Activated naive CD8-positive, alpha-beta T cell treated with anti-CD3 and anti-CD28 coated beads, Interleukin-2, amount 50 U/mL, for 24 hours (primary cell): ENCODE measurements at regions not wholly inside any gene's neighbourhood (a gene's known extent, or its start where the extent isn't known, plus 50 kb on each side); places are given as distances from the start of the nearest gene placed in this dataset.

Experiments used
- ATAC-seq: fragments of 150-1000 bp; cut with Tn5 transposase; one replicate; pipeline ENCODE4 v1.10.0; 2021
- DNase-seq: peaks from one replicate; pipeline ENCODE4 v3.0.0; 2021
- H3K27ac Mint-ChIP-seq: one replicate; pipeline ENCODE4 v1.8.0; 2021; ENCODE audit warnings: mild to moderate bottlenecking, mixed read lengths
- H3K27me3 Mint-ChIP-seq: one replicate; pipeline ENCODE4 v1.8.0; 2021; ENCODE audit warnings: mixed read lengths
- H3K36me3 Mint-ChIP-seq: one replicate; pipeline ENCODE4 v1.8.0; 2021; ENCODE audit warnings: low read depth, mixed read lengths
- H3K4me1 Mint-ChIP-seq: one replicate; pipeline ENCODE4 v1.8.0; 2021; ENCODE audit warnings: mixed read lengths
- H3K4me3 Mint-ChIP-seq: one replicate; pipeline ENCODE4 v1.8.0; 2021; ENCODE audit warnings: mild to moderate bottlenecking, moderate library complexity, mixed read lengths
- H3K9me3 Mint-ChIP-seq: one replicate; pipeline ENCODE4 v1.8.0; 2021; ENCODE audit warnings: mixed read lengths

GRCh38 chr20:60838297-60838696, 413.8 kb upstream of the CDH4 start:
- H3K4me1 Mint-ChIP-seq: no peaks in the 10 kb centered on the region
- H3K9me3 Mint-ChIP-seq: peaks cover 4% of the 10 kb centered on the region
- ATAC-seq (no peak), DNase-seq (no peak)
- no peak overlapping the region for H3K4me3 Mint-ChIP-seq
- no peaks in the 10 kb centered on the region for H3K36me3 Mint-ChIP-seq
- H3K27me3 Mint-ChIP-seq: peaks cover 6% of the 10 kb centered on the region
- H3K27ac Mint-ChIP-seq: no peak overlapping the region

- Mint-ChIP-seq H3K27ac (no peak overlapping the region), H3K9me3 (peaks cover 4% of the 10 kb centered on the region), H3K36me3 (no peaks in the 10 kb centered on the region), H3K4me3 (no peak overlapping the region), H3K4me1 (no peaks in the 10 kb centered on the region), H3K27me3 (peaks cover 4% of the 10 kb centered on the region)
- no peak for DNase-seq
- ATAC-seq: no peak
These were observed 411.1 kb upstream of the CDH4 start for GRCh38 chr20:60840971-60841370.

- ATAC-seq (no peak), DNase-seq (no peak)
- H3K27ac Mint-ChIP-seq: no peak overlapping the region
- H3K27me3 Mint-ChIP-seq: peaks cover 4% of the 10 kb centered on the region
- H3K4me1 Mint-ChIP-seq: no peaks in the 10 kb centered on the region
- no peak overlapping the region for H3K4me3 Mint-ChIP-seq
- H3K36me3 Mint-ChIP-seq: no peaks in the 10 kb centered on the region
- peaks cover 4% of the 10 kb centered on the region for H3K9me3 Mint-ChIP-seq
These were observed 406.9 kb upstream of the CDH4 start for GRCh38 chr20:60845146-60845545.

- Mint-ChIP-seq H3K4me1 (no peaks in the 10 kb centered on the region), H3K36me3 (no peaks in the 10 kb centered on the region), H3K4me3 (no peak overlapping the region), H3K27ac (no peak overlapping the region), H3K9me3 (peaks cover 10% of the 10 kb centered on the region), H3K27me3 (no peaks in the 10 kb centered on the region)
- DNase-seq: no peak
- no peak for ATAC-seq
These were observed 400.0 kb upstream of the CDH4 start for GRCh38 chr20:60851826-60852704.

- Mint-ChIP-seq H3K27ac (no peak overlapping the region), H3K36me3 (no peaks in the 10 kb centered on the region), H3K4me3 (no peak overlapping the region), H3K4me1 (peaks cover 5% of the 10 kb centered on the region), H3K9me3 (peaks cover 10% of the 10 kb centered on the region), H3K27me3 (no peaks in the 10 kb centered on the region)
- ATAC-seq (no peak), DNase-seq (no peak)
These were observed 394.4 kb upstream of the CDH4 start for GRCh38 chr20:60857708-60858107.

GRCh38 chr20:60862601-60863000, 389.5 kb upstream of the CDH4 start:
- no peak for ATAC-seq
- H3K4me1 Mint-ChIP-seq: peaks cover 2% of the 10 kb centered on the region
- H3K27ac Mint-ChIP-seq: no peak overlapping the region
- no peaks in the 10 kb centered on the region for H3K36me3 Mint-ChIP-seq
- no peaks in the 10 kb centered on the region for H3K27me3 Mint-ChIP-seq
- no peak overlapping the region for H3K4me3 Mint-ChIP-seq
- DNase-seq: no peak
- peaks cover 3% of the 10 kb centered on the region for H3K9me3 Mint-ChIP-seq

GRCh38 chr20:60863548-60863947, 388.5 kb upstream of the CDH4 start:
- no peak overlapping the region for H3K27ac Mint-ChIP-seq
- H3K4me3 Mint-ChIP-seq: no peak overlapping the region
- H3K27me3 Mint-ChIP-seq: no peaks in the 10 kb centered on the region
- ATAC-seq: no peak
- no peaks in the 10 kb centered on the region for H3K36me3 Mint-ChIP-seq
- no peaks in the 10 kb centered on the region for H3K4me1 Mint-ChIP-seq
- H3K9me3 Mint-ChIP-seq: no peaks in the 10 kb centered on the region
- no peak for DNase-seq

GRCh38 chr20:60867589-60867988, 384.5 kb upstream of the CDH4 start:
- H3K4me3 Mint-ChIP-seq: no peak overlapping the region
- DNase-seq (no peak), ATAC-seq (no peak)
- H3K4me1 Mint-ChIP-seq: no peaks in the 10 kb centered on the region
- H3K27me3 Mint-ChIP-seq: no peaks in the 10 kb centered on the region
- H3K9me3 Mint-ChIP-seq: no peaks in the 10 kb centered on the region
- H3K27ac Mint-ChIP-seq: no peak overlapping the region
- no peaks in the 10 kb centered on the region for H3K36me3 Mint-ChIP-seq

GRCh38 chr20:60868316-60868891, 383.7 kb upstream of the CDH4 start:
- ATAC-seq: no peak
- Mint-ChIP-seq H3K27ac (no peak overlapping the region), H3K9me3 (no peaks in the 10 kb centered on the region), H3K27me3 (no peaks in the 10 kb centered on the region), H3K36me3 (no peaks in the 10 kb centered on the region), H3K4me3 (no peak overlapping the region), H3K4me1 (no peaks in the 10 kb centered on the region)
- DNase-seq: no peak

GRCh38 chr20:60869087-60869486, 383.0 kb upstream of the CDH4 start:
- H3K9me3 Mint-ChIP-seq: no peaks in the 10 kb centered on the region
- no peak for DNase-seq
- H3K36me3 Mint-ChIP-seq: no peaks in the 10 kb centered on the region
- no peaks in the 10 kb centered on the region for H3K4me1 Mint-ChIP-seq
- no peak overlapping the region for H3K27ac Mint-ChIP-seq
- no peaks in the 10 kb centered on the region for H3K27me3 Mint-ChIP-seq
- no peak for ATAC-seq
- H3K4me3 Mint-ChIP-seq: no peak overlapping the region

- no peak for ATAC-seq
These were observed 382.4 kb upstream of the CDH4 start for GRCh38 chr20:60869625-60870024.

GRCh38 chr20:60870040-60870439, 382.0 kb upstream of the CDH4 start:
- ATAC-seq (no peak), DNase-seq (no peak)
- Mint-ChIP-seq H3K4me1 (no peaks in the 10 kb centered on the region), H3K9me3 (no peaks in the 10 kb centered on the region), H3K36me3 (no peaks in the 10 kb centered on the region), H3K27ac (no peak overlapping the region), H3K27me3 (no peaks in the 10 kb centered on the region), H3K4me3 (no peak overlapping the region)

More at GRCh38 chr20:60869625-60870024, 382.4 kb upstream of the CDH4 start:
- no peaks in the 10 kb centered on the region for H3K4me1 Mint-ChIP-seq
- no peaks in the 10 kb centered on the region for H3K27me3 Mint-ChIP-seq
- H3K9me3 Mint-ChIP-seq: no peaks in the 10 kb centered on the region
- no peak for DNase-seq
- no peak overlapping the region for H3K27ac Mint-ChIP-seq
- H3K4me3 Mint-ChIP-seq: no peak overlapping the region
- no peaks in the 10 kb centered on the region for H3K36me3 Mint-ChIP-seq

- ATAC-seq (no peak), DNase-seq (no peak)
- Mint-ChIP-seq H3K36me3 (no peaks in the 10 kb centered on the region), H3K27ac (no peak overlapping the region), H3K9me3 (no peaks in the 10 kb centered on the region), H3K4me3 (no peak overlapping the region), H3K27me3 (no peaks in the 10 kb centered on the region), H3K4me1 (no peaks in the 10 kb centered on the region)
These were observed 379.8 kb upstream of the CDH4 start for GRCh38 chr20:60872224-60872623.

- ATAC-seq: no peak
- no peaks in the 10 kb centered on the region for H3K27me3 Mint-ChIP-seq
- no peaks in the 10 kb centered on the region for H3K4me1 Mint-ChIP-seq
- no peak for DNase-seq
- H3K36me3 Mint-ChIP-seq: no peaks in the 10 kb centered on the region
- H3K4me3 Mint-ChIP-seq: no peak overlapping the region
- no peak overlapping the region for H3K27ac Mint-ChIP-seq
- H3K9me3 Mint-ChIP-seq: no peaks in the 10 kb centered on the region
These were observed 374.8 kb upstream of the CDH4 start for GRCh38 chr20:60877071-60877857.

- no peaks in the 10 kb centered on the region for H3K4me1 Mint-ChIP-seq
- H3K36me3 Mint-ChIP-seq: no peaks in the 10 kb centered on the region
- DNase-seq: no peak
- no peak overlapping the region for H3K27ac Mint-ChIP-seq
- H3K9me3 Mint-ChIP-seq: no peaks in the 10 kb centered on the region
- peaks cover 2% of the 10 kb centered on the region for H3K27me3 Mint-ChIP-seq
- no peak overlapping the region for H3K4me3 Mint-ChIP-seq
- no peak for ATAC-seq
These were observed 369.2 kb upstream of the CDH4 start for GRCh38 chr20:60882836-60883235.
